Upper lobe of left lung (tissue), 6 donors: ENCODE measurements at regions not wholly inside any gene's neighbourhood (a gene's known extent, or its start where the extent isn't known, plus 50 kb on each side); places are given as distances from the start of the nearest gene placed in this dataset.

ENCODE experiments used
- ATAC-seq, 2 donors: fragments of 200-7000 bp; cut with Tn5 transposase; one replicate each; pipeline ENCODE4 v1.9.1; 2022; ENCODE audit warnings: mild to moderate bottlenecking in 2 of 2, moderate library complexity in 2 of 2; ENCODE audit not compliant: low FRiP score in 2 of 2
- DNase-seq, 2 donors: peaks; one replicate each; pipeline ENCODE4 v3.0.0-alpha.2; 2019 to 2020
- H3K27ac ChIP-seq, 4 donors: fragments of 200-600 bp; sonication (generic); one replicate each; pipeline ENCODE4 v1.5.1; 2016 to 2019
- H3K27me3 ChIP-seq, 4 donors: fragments of 200-600 bp; sonication (generic); one replicate each; pipeline ENCODE4 v1.5.1; 2017 to 2019
- H3K36me3 ChIP-seq, 4 donors: fragments of 200-600 bp; sonication (generic); one replicate each; pipeline ENCODE4 v1.5.1; 2016 to 2019
- H3K4me1 ChIP-seq, 4 donors: fragments of 200-600 bp; sonication (generic); one replicate each; pipeline ENCODE4 v1.5.1; 2018 to 2019
- H3K4me3 ChIP-seq, 4 donors: fragments of 200-600 bp; sonication (generic); one replicate each; pipeline ENCODE4 v1.5.1; 2017 to 2019; ENCODE audit warnings: mild to moderate bottlenecking in 2 of 4, moderate library complexity in 1 of 4
- H3K9me3 ChIP-seq, 4 donors: fragments of 200-600 bp; sonication (generic); one replicate each; pipeline ENCODE4 v1.5.1; 2018 to 2019
- CTCF ChIP-seq, 6 experiments: fragments of 450-650 bp in 4 of 6; fragments of 200-600 bp in 2 of 6; sonication (generic) in 2 of 6; IDR thresholded peaks; one replicate each; pipeline ENCODE4 v1.5.1; 2016 to 2019; ENCODE audit warnings: antibody characterized with exemption in 6 of 6
- EP300 ChIP-seq, 4 donors: sonication (generic); formaldehyde crosslinking; IDR thresholded peaks; one replicate each; pipeline ENCODE4 v1.5.1; 2017; ENCODE audit warnings: antibody characterized with exemption in 4 of 4, control low read depth in 2 of 4
- POLR2A ChIP-seq, 4 donors: fragments of 450-650 bp; IDR thresholded peaks; one replicate each; pipeline ENCODE4 v1.5.1; 2016 to 2017; ENCODE audit warnings: antibody characterized with exemption in 4 of 4, mild to moderate bottlenecking in 2 of 4
- POLR2AphosphoS5 ChIP-seq, 2 donors: sonication (generic); formaldehyde crosslinking; IDR thresholded peaks; one replicate each; pipeline ENCODE4 v1.5.1; 2017; ENCODE audit warnings: antibody characterized with exemption in 2 of 2
- WGBS, 2 donors: methylation state at CpG; one replicate each; pipeline ENCODE4 v1.1.5; 2017 to 2018; 5-methylcytosine and 5-hydroxymethylcytosine counted together
- donor health status: DM: no; HTN: no; CAD: no; lungs with moderate emphysema.
- donor health status: DM: no; HTN: yes; CAD: no; lungs with severe emphysema.

- ATAC-seq = no peak
- DNase-seq = no peak
These were observed 88.7 kb upstream of the TNIK start for GRCh38 chr3:171548917-171549316.

GRCh38 chr3:171543759-171544300 is 83.6 kb upstream of the TNIK start:
- Histone ChIP-seq H3K4me1 (no peaks in the 10 kb centered on the region), H3K27me3 (no peaks in the 10 kb centered on the region), H3K27ac (no peak overlapping the region), H3K9me3 (no peaks in the 10 kb centered on the region), H3K36me3 (no peaks in the 10 kb centered on the region), H3K4me3 (no peak overlapping the region)
- ATAC-seq (peak in 1 of 2 donors; percentile 61), DNase-seq (no peak)
- TF ChIP-seq POLR2AphosphoS5 (IDR thresholded peaks at IDR 0.05) (no peak), EP300 (IDR thresholded peaks at IDR 0.05) (no peak), CTCF (IDR thresholded peaks at IDR 0.05) (no peak), POLR2A (IDR thresholded peaks at IDR 0.05) (no peak)
- WGBS, 2 donors = 70 to 95% methylated on average over 7 of the region's 7 CpGs

More at GRCh38 chr3:171548917-171549316, 88.7 kb upstream of the TNIK start:
- Histone ChIP-seq H3K27ac (no peak overlapping the region), H3K27me3 (no peaks in the 10 kb centered on the region), H3K4me1 (no peaks in the 10 kb centered on the region), H3K4me3 (no peak overlapping the region), H3K36me3 (no peaks in the 10 kb centered on the region), H3K9me3 (no peaks in the 10 kb centered on the region)
- TF ChIP-seq EP300 (IDR thresholded peaks at IDR 0.05) (no peak), CTCF (IDR thresholded peaks at IDR 0.05) (no peak), POLR2AphosphoS5 (IDR thresholded peaks at IDR 0.05) (no peak), POLR2A (IDR thresholded peaks at IDR 0.05) (no peak)
- 45 to 62% methylated on average over 4 of the region's 4 CpGs for WGBS, 2 donors

- Histone ChIP-seq H3K27me3 (no peaks in the 10 kb centered on the region), H3K9me3 (no peaks in the 10 kb centered on the region), H3K27ac (no peak overlapping the region), H3K36me3 (no peaks in the 10 kb centered on the region), H3K4me1 (no peaks in the 10 kb centered on the region), H3K4me3 (no peak overlapping the region)
- ATAC-seq (no peak), DNase-seq (no peak)
- TF ChIP-seq POLR2A (IDR thresholded peaks at IDR 0.05) (no peak), EP300 (IDR thresholded peaks at IDR 0.05) (no peak), CTCF (IDR thresholded peaks at IDR 0.05) (no peak), POLR2AphosphoS5 (IDR thresholded peaks at IDR 0.05) (no peak)
- WGBS, 2 donors = 47 to 61% methylated on average over 2 of the region's 2 CpGs
These were observed 82.8 kb upstream of the TNIK start for GRCh38 chr3:171542976-171543375.

GRCh38 chr3:171541647-171542046 is 81.4 kb upstream of the TNIK start:
- no peak for ATAC-seq
- no peak overlapping the region for H3K27ac ChIP-seq
- no peak for DNase-seq
- no peak overlapping the region for H3K4me3 ChIP-seq
- H3K36me3 ChIP-seq = no peaks in the 10 kb centered on the region
- no peaks in the 10 kb centered on the region for H3K9me3 ChIP-seq
- no peaks in the 10 kb centered on the region for H3K27me3 ChIP-seq
- no peaks in the 10 kb centered on the region for H3K4me1 ChIP-seq
- TF ChIP-seq POLR2A (IDR thresholded peaks at IDR 0.05) = no peak
- no peak for TF ChIP-seq EP300 (IDR thresholded peaks at IDR 0.05)
- TF ChIP-seq POLR2AphosphoS5 (IDR thresholded peaks at IDR 0.05) = no peak
- TF ChIP-seq CTCF (IDR thresholded peaks at IDR 0.05) = no peak

- no peaks in the 10 kb centered on the region for H3K27me3 ChIP-seq
- H3K4me1 ChIP-seq = no peaks in the 10 kb centered on the region
- ATAC-seq = no peak
- no peak overlapping the region for H3K4me3 ChIP-seq
- TF ChIP-seq POLR2A (IDR thresholded peaks at IDR 0.05) (no peak), CTCF (IDR thresholded peaks at IDR 0.05) (no peak), POLR2AphosphoS5 (IDR thresholded peaks at IDR 0.05) (no peak), EP300 (IDR thresholded peaks at IDR 0.05) (no peak)
- 81 to 93% methylated on average over 2 of the region's 2 CpGs for WGBS, 2 donors
- H3K36me3 ChIP-seq = no peaks in the 10 kb centered on the region
- no peak overlapping the region for H3K27ac ChIP-seq
- H3K9me3 ChIP-seq = no peaks in the 10 kb centered on the region
- DNase-seq = no peak
These were observed 81.0 kb upstream of the TNIK start for GRCh38 chr3:171541181-171541580.
